ENCODE measurements at regions not wholly inside any gene's neighbourhood (a gene's known extent, or its start where the extent isn't known, plus 50 kb on each side); places are given as distances from the start of the nearest gene placed in this dataset.

DNA sequence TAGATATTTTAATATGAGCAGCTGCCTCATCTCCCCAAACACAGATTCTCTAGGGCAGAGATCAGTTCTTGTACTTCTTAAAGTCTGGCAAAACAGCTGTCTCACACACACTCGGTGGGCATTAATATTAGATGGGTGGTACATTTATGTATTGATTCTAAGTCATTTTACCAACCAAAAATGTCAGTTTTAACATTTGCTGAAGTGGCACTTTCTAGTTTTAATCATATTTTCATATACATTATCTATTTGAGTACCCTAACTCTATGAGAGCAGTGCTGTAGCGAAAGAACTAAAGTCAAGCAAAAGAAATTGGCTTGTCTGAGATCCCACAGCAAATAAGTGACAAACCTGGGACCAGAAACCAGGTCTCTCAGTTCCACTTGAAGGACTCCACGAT, 134.5 kb upstream of the SPRY1 start:
- ChIA-PET CTCF (no interaction called here), POLR2A (no interaction called here)
- TF ChIP-seq, protein P1, sequence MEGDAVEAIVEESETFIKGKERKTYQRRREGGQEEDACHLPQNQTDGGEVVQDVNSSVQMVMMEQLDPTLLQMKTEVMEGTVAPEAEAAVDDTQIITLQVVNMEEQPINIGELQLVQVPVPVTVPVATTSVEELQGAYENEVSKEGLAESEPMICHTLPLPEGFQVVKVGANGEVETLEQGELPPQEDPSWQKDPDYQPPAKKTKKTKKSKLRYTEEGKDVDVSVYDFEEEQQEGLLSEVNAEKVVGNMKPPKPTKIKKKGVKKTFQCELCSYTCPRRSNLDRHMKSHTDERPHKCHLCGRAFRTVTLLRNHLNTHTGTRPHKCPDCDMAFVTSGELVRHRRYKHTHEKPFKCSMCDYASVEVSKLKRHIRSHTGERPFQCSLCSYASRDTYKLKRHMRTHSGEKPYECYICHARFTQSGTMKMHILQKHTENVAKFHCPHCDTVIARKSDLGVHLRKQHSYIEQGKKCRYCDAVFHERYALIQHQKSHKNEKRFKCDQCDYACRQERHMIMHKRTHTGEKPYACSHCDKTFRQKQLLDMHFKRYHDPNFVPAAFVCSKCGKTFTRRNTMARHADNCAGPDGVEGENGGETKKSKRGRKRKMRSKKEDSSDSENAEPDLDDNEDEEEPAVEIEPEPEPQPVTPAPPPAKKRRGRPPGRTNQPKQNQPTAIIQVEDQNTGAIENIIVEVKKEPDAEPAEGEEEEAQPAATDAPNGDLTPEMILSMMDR (IDR thresholded peaks at IDR 0.05; ENCODE audit: control extremely low read depth, extremely low read depth, low read depth, missing control alignments), result no peak
- DNase-seq (ENCODE audit: extremely low spot score), result no peak

DNA sequence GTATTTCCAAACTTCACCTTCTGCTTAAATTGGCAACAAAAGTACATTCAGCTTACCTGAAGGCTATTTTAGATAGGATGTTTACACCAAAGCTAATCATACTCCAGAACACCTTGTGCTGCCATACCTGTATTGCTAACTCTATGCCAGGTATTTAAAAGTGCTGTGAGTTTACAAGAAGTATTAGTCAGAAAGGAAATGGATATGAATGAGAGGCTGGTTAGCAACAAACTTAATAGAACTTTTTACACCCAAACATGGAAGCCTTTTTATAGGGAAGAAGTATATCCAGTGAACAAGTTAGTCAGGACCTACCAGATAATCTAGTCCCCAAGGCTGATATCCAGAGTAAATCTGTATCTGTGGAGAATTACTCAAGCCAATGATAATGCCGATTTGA, 131.2 kb upstream of the SPRY1 start:
- ChIA-PET POLR2A (interaction anchor here (0.6 kb wide), 1 partner anchor 183 kb away, joined by 3 read pairs; no protein-coding TSS in a partner anchor), CTCF (interaction anchor here (1.2 to 1.7 kb wide), 2 partner anchors 9 to 12 kb away, joined by 3 to 4 read pairs; no protein-coding TSS in a partner anchor)
- DNase-seq (ENCODE audit: extremely low spot score), result no peak
- TF ChIP-seq, protein P1 (IDR thresholded peaks at IDR 0.05; ENCODE audit: control extremely low read depth, extremely low read depth, low read depth, missing control alignments), result no peak

DNA sequence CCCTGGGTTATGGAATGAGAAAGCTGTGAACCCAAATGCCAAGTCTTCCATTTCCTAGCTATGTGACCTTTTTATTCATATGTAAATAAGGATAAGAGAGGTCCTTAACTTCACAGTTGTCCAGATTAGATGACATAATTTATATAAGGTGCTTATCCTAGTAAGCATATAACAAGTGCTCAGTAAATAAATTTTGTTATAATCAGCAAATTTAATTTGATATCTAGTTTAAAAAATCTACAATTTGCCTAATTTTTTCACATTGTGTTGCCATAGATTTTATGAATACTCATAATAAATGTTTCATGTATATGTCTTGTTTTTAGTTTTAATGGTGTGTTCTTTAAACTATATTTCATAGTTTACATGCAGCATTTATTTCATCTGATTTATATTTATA, 130.4 kb upstream of the SPRY1 start:
- TF ChIP-seq, protein P1 (IDR thresholded peaks at IDR 0.05; ENCODE audit: control extremely low read depth, extremely low read depth, low read depth, missing control alignments), result no peak
- DNase-seq (ENCODE audit: extremely low spot score), result no peak
- CTCF ChIA-PET, result interaction anchor here (1.1 to 1.7 kb wide), 4 partner anchors 8 to 164 kb away, joined by 3 to 4 read pairs (median 4); no protein-coding TSS in a partner anchor
- POLR2A ChIA-PET, result no interaction called here

DNA sequence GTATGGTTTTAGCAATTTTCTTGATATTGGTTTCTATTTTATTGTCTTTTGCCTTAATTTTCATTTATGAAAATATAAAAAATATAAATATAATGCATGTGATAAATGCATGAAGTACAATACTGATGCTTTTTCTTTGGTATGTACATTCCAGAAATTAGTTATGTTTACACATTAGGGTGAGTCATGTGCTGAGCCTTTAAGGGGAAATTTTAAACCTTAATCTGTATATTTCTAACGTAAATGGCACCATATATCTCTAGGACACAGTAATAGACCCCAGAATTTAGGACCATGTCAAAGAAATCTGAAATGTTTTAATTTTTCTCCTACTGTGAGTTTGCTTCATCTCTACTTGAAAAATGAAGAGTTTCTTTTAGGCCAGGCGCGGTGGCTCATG, 117.8 kb upstream of the SPRY1 start:
- POLR2A ChIA-PET, result no interaction called here
- CTCF ChIA-PET, result interaction anchor here (0.6 to 1.3 kb wide), 4 partner anchors 8 to 298 kb away, joined by 3 to 5 read pairs (median 3); no protein-coding TSS in a partner anchor
- TF ChIP-seq, protein P1 (IDR thresholded peaks at IDR 0.05; ENCODE audit: control extremely low read depth, extremely low read depth, low read depth, missing control alignments), result no peak
- no peak for DNase-seq (ENCODE audit: extremely low spot score)

DNA sequence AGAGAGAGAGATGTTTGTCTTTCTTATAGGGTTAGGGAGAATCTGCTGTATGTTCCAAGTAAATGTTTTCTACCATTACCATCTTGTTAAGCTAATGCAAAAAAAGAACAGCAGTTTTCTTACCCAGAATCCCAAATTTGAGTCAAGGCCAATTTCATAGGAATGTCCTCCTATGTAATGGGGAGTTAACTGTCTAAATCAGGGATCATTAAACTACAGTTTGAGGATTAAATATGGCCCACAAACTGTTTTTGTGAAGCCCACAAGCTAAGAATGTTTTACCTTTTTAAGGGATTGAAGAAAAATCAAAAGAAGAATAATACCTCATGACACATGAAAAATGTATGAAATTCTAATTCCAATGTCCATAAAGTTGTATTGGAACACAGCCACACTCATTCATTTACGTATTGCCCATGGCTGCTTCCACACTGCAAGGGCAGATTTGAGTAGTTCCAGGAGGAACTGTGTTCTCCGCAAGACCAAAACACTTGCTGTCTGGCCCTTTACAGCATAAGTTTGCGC, 113.2 kb upstream of the SPRY1 start:
- DNase-seq (ENCODE audit: extremely low spot score), result no peak
- CTCF ChIA-PET, result interaction anchor here (1.5 kb wide), 1 partner anchor 18 kb away, joined by 3 read pairs; no protein-coding TSS in a partner anchor
- TF ChIP-seq, protein P1 (IDR thresholded peaks at IDR 0.05; ENCODE audit: control extremely low read depth, extremely low read depth, low read depth, missing control alignments), result no peak
- POLR2A ChIA-PET, result no interaction called here

DNA sequence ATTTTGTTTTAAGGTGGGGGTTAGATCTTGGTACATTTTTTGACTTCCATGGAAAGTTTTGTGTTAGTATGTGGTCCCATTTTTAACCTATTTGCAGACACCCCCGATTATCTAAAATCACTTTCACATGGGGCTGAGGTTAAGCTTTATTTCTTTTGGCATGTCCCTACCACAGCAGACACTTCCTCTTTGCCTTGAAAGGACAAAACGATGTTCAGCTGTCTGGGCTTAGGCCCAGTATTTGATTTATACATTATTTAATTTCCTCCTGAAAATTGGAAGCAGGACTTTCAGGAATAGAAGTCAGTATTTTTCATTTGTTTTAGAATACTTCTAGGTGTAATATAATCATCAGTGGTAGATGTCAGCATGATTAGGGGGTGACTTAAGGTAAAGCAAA, 112.4 kb upstream of the SPRY1 start:
- POLR2A ChIA-PET, result no interaction called here
- DNase-seq (ENCODE audit: extremely low spot score), result no peak
- CTCF ChIA-PET, result interaction anchor here (1.5 kb wide), 1 partner anchor 18 kb away, joined by 3 read pairs; no protein-coding TSS in a partner anchor
- TF ChIP-seq, protein P1 (IDR thresholded peaks at IDR 0.05; ENCODE audit: control extremely low read depth, extremely low read depth, low read depth, missing control alignments), result no peak

Measured in GM10248 (cell line).